Upper lobe of left lung (tissue), 6 donors: ENCODE measurements at regions not wholly inside any gene's neighbourhood (a gene's known extent, or its start where the extent isn't known, plus 50 kb on each side); places are given as distances from the start of the nearest gene placed in this dataset.

Source experiments
- ATAC-seq, 2 donors: fragments of 200-7000 bp; cut with Tn5 transposase; one replicate each; pipeline ENCODE4 v1.9.1; 2022; ENCODE audit warnings: mild to moderate bottlenecking in 2 of 2, moderate library complexity in 2 of 2; ENCODE audit not compliant: low FRiP score in 2 of 2
- DNase-seq, 2 donors: peaks; one replicate each; pipeline ENCODE4 v3.0.0-alpha.2; 2019 to 2020
- H3K27ac ChIP-seq, 4 donors: fragments of 200-600 bp; sonication (generic); one replicate each; pipeline ENCODE4 v1.5.1; 2016 to 2019
- H3K27me3 ChIP-seq, 4 donors: fragments of 200-600 bp; sonication (generic); one replicate each; pipeline ENCODE4 v1.5.1; 2017 to 2019
- H3K36me3 ChIP-seq, 4 donors: fragments of 200-600 bp; sonication (generic); one replicate each; pipeline ENCODE4 v1.5.1; 2016 to 2019
- H3K4me1 ChIP-seq, 4 donors: fragments of 200-600 bp; sonication (generic); one replicate each; pipeline ENCODE4 v1.5.1; 2018 to 2019
- H3K4me3 ChIP-seq, 4 donors: fragments of 200-600 bp; sonication (generic); one replicate each; pipeline ENCODE4 v1.5.1; 2017 to 2019; ENCODE audit warnings: mild to moderate bottlenecking in 2 of 4, moderate library complexity in 1 of 4
- H3K9me3 ChIP-seq, 4 donors: fragments of 200-600 bp; sonication (generic); one replicate each; pipeline ENCODE4 v1.5.1; 2018 to 2019
- CTCF ChIP-seq, 6 experiments: fragments of 450-650 bp in 4 of 6; fragments of 200-600 bp in 2 of 6; sonication (generic) in 2 of 6; IDR thresholded peaks; one replicate each; pipeline ENCODE4 v1.5.1; 2016 to 2019; ENCODE audit warnings: antibody characterized with exemption in 6 of 6
- EP300 ChIP-seq, 4 donors: sonication (generic); formaldehyde crosslinking; IDR thresholded peaks; one replicate each; pipeline ENCODE4 v1.5.1; 2017; ENCODE audit warnings: antibody characterized with exemption in 4 of 4, control low read depth in 2 of 4
- POLR2A ChIP-seq, 4 donors: fragments of 450-650 bp; IDR thresholded peaks; one replicate each; pipeline ENCODE4 v1.5.1; 2016 to 2017; ENCODE audit warnings: antibody characterized with exemption in 4 of 4, mild to moderate bottlenecking in 2 of 4
- POLR2AphosphoS5 ChIP-seq, 2 donors: sonication (generic); formaldehyde crosslinking; IDR thresholded peaks; one replicate each; pipeline ENCODE4 v1.5.1; 2017; ENCODE audit warnings: antibody characterized with exemption in 2 of 2
- WGBS, 2 donors: methylation state at CpG; one replicate each; pipeline ENCODE4 v1.1.5; 2017 to 2018; 5-methylcytosine and 5-hydroxymethylcytosine counted together
- donor health status: DM: no; HTN: no; CAD: no; lungs with moderate emphysema.
- donor health status: DM: no; HTN: yes; CAD: no; lungs with severe emphysema.

DNA sequence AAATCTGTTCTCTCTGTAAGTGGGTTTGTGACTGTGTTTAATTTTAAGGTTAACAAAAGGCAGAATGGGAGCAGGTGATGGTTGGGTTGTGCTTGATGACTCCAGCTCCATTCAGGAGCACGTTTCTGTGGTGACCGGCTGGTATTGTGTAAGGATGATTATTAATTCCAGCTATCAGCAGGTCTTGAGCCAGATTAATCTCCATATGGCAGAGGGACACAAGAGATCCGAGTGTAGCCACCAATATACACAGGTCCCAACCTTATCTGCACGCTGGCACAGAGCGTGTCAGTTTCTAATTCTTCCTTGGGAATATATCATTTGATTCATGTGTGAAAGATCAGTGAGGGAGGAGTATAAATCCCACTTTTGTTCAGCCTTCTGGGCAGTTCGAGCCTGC is 199.0 kb upstream of the DCC start:
- Histone ChIP-seq H3K4me1 (no peaks in the 10 kb centered on the region), H3K27me3 (no peaks in the 10 kb centered on the region), H3K9me3 (peaks cover 0 to 6% (median 2%) of the 10 kb centered on the region in 4 donors), H3K36me3 (no peaks in the 10 kb centered on the region), H3K27ac (no peak overlapping the region), H3K4me3 (no peak overlapping the region)
- no peak for TF ChIP-seq CTCF (IDR thresholded peaks at IDR 0.05)
- TF ChIP-seq POLR2A (IDR thresholded peaks at IDR 0.05) = no peak
- no peak for TF ChIP-seq POLR2AphosphoS5 (IDR thresholded peaks at IDR 0.05)
- TF ChIP-seq EP300 (IDR thresholded peaks at IDR 0.05) = no peak
- DNase-seq (no peak), ATAC-seq (no peak)
- WGBS, 2 donors = 84 to 85% methylated on average over 6 of the region's 6 CpGs

GRCh38 chr18:52150050-52150449 is 189.9 kb upstream of the DCC start:
- no peaks in the 10 kb centered on the region for H3K4me1 ChIP-seq
- WGBS, 2 donors = 85 to 86% methylated on average over 2 of the region's 2 CpGs
- no peaks in the 10 kb centered on the region for H3K36me3 ChIP-seq
- H3K27me3 ChIP-seq = no peaks in the 10 kb centered on the region
- no peak overlapping the region for H3K27ac ChIP-seq
- no peak for TF ChIP-seq POLR2A (IDR thresholded peaks at IDR 0.05)
- TF ChIP-seq POLR2AphosphoS5 (IDR thresholded peaks at IDR 0.05) = no peak
- TF ChIP-seq CTCF (IDR thresholded peaks at IDR 0.05) = no peak
- no peak for TF ChIP-seq EP300 (IDR thresholded peaks at IDR 0.05)
- ATAC-seq (no peak), DNase-seq (no peak)
- no peak overlapping the region for H3K4me3 ChIP-seq
- H3K9me3 ChIP-seq = no peaks in the 10 kb centered on the region

- WGBS, 2 donors = 71 to 76% methylated on average over 3 of the region's 3 CpGs
Measured at GRCh38 chr18:52152036-52152435, 188.0 kb upstream of the DCC start.

GRCh38 chr18:52156166-52156565 is 183.8 kb upstream of the DCC start:
- DNase-seq = no peak
- Histone ChIP-seq H3K4me3 (no peak overlapping the region), H3K4me1 (no peaks in the 10 kb centered on the region), H3K27me3 (no peaks in the 10 kb centered on the region), H3K9me3 (no peaks in the 10 kb centered on the region), H3K27ac (no peak overlapping the region), H3K36me3 (no peaks in the 10 kb centered on the region)
- TF ChIP-seq POLR2AphosphoS5 (IDR thresholded peaks at IDR 0.05) (no peak), POLR2A (IDR thresholded peaks at IDR 0.05) (no peak), CTCF (IDR thresholded peaks at IDR 0.05) (no peak), EP300 (IDR thresholded peaks at IDR 0.05) (no peak)
- ATAC-seq = no peak

More at GRCh38 chr18:52152036-52152435, 188.0 kb upstream of the DCC start:
- Histone ChIP-seq H3K4me3 (no peak overlapping the region), H3K36me3 (no peaks in the 10 kb centered on the region), H3K4me1 (no peaks in the 10 kb centered on the region), H3K27ac (no peak overlapping the region), H3K27me3 (no peaks in the 10 kb centered on the region), H3K9me3 (no peaks in the 10 kb centered on the region)
- DNase-seq = no peak
- no peak for TF ChIP-seq POLR2A (IDR thresholded peaks at IDR 0.05)
- no peak for TF ChIP-seq POLR2AphosphoS5 (IDR thresholded peaks at IDR 0.05)
- no peak for TF ChIP-seq EP300 (IDR thresholded peaks at IDR 0.05)
- TF ChIP-seq CTCF (IDR thresholded peaks at IDR 0.05) = no peak
- no peak for ATAC-seq

DNA sequence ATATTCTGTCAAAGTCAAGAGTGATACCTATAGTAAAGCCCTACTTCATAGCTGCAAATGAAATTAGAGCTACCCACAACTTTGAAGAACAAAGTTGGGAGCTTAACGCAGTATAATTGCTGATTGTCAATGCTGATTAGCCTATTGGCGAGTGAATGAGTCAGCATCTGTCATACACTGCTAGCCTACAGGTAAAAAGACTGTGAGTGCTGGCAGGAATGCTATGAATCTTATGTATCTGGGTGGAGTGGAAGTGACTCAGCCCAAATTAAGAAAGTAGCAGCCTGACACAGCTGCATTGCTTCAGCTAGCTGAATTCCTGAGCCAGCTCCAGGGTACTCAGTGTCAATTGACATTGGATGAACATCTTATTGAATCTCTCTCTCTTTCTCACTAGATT is 179.4 kb upstream of the DCC start:
- Histone ChIP-seq H3K27ac (no peak overlapping the region), H3K4me3 (no peak overlapping the region), H3K4me1 (no peaks in the 10 kb centered on the region), H3K36me3 (no peaks in the 10 kb centered on the region), H3K9me3 (peaks cover 0 to 4% (median 0%) of the 10 kb centered on the region in 4 donors), H3K27me3 (no peaks in the 10 kb centered on the region)
- 67 to 75% methylated on average over 2 of the region's 2 CpGs for WGBS, 2 donors
- ATAC-seq (no peak), DNase-seq (no peak)
- TF ChIP-seq POLR2AphosphoS5 (IDR thresholded peaks at IDR 0.05) (no peak), POLR2A (IDR thresholded peaks at IDR 0.05) (no peak), EP300 (IDR thresholded peaks at IDR 0.05) (no peak), CTCF (IDR thresholded peaks at IDR 0.05) (no peak)
